Loucy (cell line): ENCODE measurements at regions not wholly inside any gene's neighbourhood (a gene's known extent, or its start where the extent isn't known, plus 50 kb on each side); places are given as distances from the start of the nearest gene placed in this dataset.

Experiments used
- H2AFZ ChIP-seq: fragments of 200-600 bp; sonication (generic); 2 replicates; pipeline ENCODE4 v1.6.0; 2016; ENCODE audit warnings: antibody characterized with exemption, mild to moderate bottlenecking, low read length, moderate library complexity
- H3F3A ChIP-seq: fragments of 200-600 bp; 2 replicates; pipeline ENCODE4 v1.6.0; 2016; ENCODE audit warnings: antibody characterized with exemption, low read depth, mild to moderate bottlenecking
- H3K27me3 ChIP-seq: fragments of 200-600 bp; sonication (generic); 2 replicates; pipeline ENCODE4 v1.6.1; 2014; ENCODE audit warnings: low read length, mild to moderate bottlenecking; ENCODE audit not compliant: insufficient read depth, poor library complexity, severe bottlenecking
- H3K36me3 ChIP-seq: fragments of 200-600 bp; sonication (generic); 2 replicates; pipeline ENCODE4 v1.6.1; 2016; ENCODE audit warnings: low read length; ENCODE audit not compliant: insufficient read depth
- H3K4me1 ChIP-seq: fragments of 200-600 bp; sonication (generic); 2 replicates; pipeline ENCODE4 v1.5.1; 2014; ENCODE audit warnings: low read length, mild to moderate bottlenecking; ENCODE audit not compliant: insufficient read depth, poor library complexity, severe bottlenecking
- H3K4me2 ChIP-seq: fragments of 200-600 bp; sonication (generic); 2 replicates; pipeline ENCODE4 v1.6.0; 2014; ENCODE audit warnings: antibody characterized with exemption, low read length, low read depth, mild to moderate bottlenecking; ENCODE audit not compliant: poor library complexity, severe bottlenecking
- H3K4me3 ChIP-seq: fragments of 200-600 bp; sonication (generic); 2 replicates; pipeline ENCODE4 v1.5.1; 2014; ENCODE audit warnings: low read length, mild to moderate bottlenecking, mixed read lengths; ENCODE audit not compliant: poor library complexity, severe bottlenecking
- H3K79me2 ChIP-seq: fragments of 200-600 bp; sonication (generic); 2 replicates; pipeline ENCODE4 v1.6.1; 2014; ENCODE audit warnings: low read length; ENCODE audit not compliant: insufficient read depth
- H3K9ac ChIP-seq: fragments of 200-600 bp; sonication (generic); 2 replicates; pipeline ENCODE4 v1.6.0; 2014; ENCODE audit warnings: mild to moderate bottlenecking, low read depth, low read length, moderate library complexity; ENCODE audit not compliant: poor library complexity, severe bottlenecking
- H3K9me2 ChIP-seq: fragments of 200-600 bp; sonication (generic); replicated peaks from 2 replicates; pipeline ENCODE4 v1.6.1; 2016; ENCODE audit warnings: low read depth, low read length, mixed read lengths
- H3K9me3 ChIP-seq: fragments of 200-600 bp; sonication (generic); 2 replicates; pipeline ENCODE4 v1.6.1; 2014; ENCODE audit warnings: mild to moderate bottlenecking, antibody characterized with exemption, low read length, low read depth; ENCODE audit not compliant: insufficient read depth
- H4K20me1 ChIP-seq: fragments of 200-600 bp; sonication (generic); 2 replicates; pipeline ENCODE4 v1.6.0; 2014; ENCODE audit warnings: antibody characterized with exemption, low read length, mild to moderate bottlenecking; ENCODE audit not compliant: insufficient read depth, poor library complexity, severe bottlenecking
- EZH2phosphoT487 ChIP-seq: fragments of 200-600 bp; IDR thresholded peaks from 2 replicates; pipeline ENCODE4 v1.6.1; 2018; ENCODE audit warnings: antibody characterized with exemption, mild to moderate bottlenecking, moderate library complexity, borderline replicate concordance
- TF ChIP-seq, protein P1 (sequence below): fragments of 200-600 bp; sonication (generic); conservative IDR thresholded peaks from 2 replicates; pipeline ENCODE4 v1.5.1; 2014; ENCODE audit warnings: mild to moderate bottlenecking, antibody characterized with exemption, low read length

GRCh38 chr5:12413585-12413984 is 509.3 kb upstream of the CTNND2 start:
- Histone ChIP-seq H3F3A (no peaks in the 10 kb centered on the region), H3K9ac (no peak overlapping the region), H4K20me1 (no peaks in the 10 kb centered on the region), H3K9me3 (peaks cover 3% of the 10 kb centered on the region; the same call in 1 of the 2 replicates), H3K4me1 (no peaks in the 10 kb centered on the region), H3K79me2 (no peaks in the 10 kb centered on the region), H3K36me3 (no peaks in the 10 kb centered on the region), H3K4me2 (no peak overlapping the region), H3K4me3 (no peak overlapping the region), H3K27me3 (no peaks in the 10 kb centered on the region), H3K9me2 (no peaks in the 10 kb centered on the region), H2AFZ (no peak overlapping the region)
- TF ChIP-seq EZH2phosphoT487: no peak
- TF ChIP-seq, protein P1, sequence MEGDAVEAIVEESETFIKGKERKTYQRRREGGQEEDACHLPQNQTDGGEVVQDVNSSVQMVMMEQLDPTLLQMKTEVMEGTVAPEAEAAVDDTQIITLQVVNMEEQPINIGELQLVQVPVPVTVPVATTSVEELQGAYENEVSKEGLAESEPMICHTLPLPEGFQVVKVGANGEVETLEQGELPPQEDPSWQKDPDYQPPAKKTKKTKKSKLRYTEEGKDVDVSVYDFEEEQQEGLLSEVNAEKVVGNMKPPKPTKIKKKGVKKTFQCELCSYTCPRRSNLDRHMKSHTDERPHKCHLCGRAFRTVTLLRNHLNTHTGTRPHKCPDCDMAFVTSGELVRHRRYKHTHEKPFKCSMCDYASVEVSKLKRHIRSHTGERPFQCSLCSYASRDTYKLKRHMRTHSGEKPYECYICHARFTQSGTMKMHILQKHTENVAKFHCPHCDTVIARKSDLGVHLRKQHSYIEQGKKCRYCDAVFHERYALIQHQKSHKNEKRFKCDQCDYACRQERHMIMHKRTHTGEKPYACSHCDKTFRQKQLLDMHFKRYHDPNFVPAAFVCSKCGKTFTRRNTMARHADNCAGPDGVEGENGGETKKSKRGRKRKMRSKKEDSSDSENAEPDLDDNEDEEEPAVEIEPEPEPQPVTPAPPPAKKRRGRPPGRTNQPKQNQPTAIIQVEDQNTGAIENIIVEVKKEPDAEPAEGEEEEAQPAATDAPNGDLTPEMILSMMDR: no peak

DNA sequence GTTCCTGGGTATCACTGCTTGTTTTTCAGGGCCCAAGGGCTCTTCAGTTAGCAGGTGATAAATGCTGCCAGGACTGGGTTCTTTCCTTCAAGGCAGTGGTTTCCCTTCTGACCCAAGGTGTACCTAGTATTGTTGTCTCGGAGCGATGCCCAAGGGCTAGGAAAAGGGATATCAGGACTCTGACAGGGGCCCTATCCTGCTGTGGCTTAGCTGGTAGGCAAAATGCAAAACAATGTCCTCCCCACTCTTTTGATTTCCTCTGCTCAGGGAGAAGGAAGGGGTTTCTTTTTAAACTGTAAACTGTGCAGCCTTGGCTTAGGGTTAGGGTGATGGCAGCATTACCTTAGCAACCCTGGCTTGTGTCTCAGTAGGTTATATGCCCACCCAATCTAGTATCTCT is 508.8 kb upstream of the CTNND2 start:
- no peak overlapping the region for H2AFZ ChIP-seq
- TF ChIP-seq, protein P1: no peak
- TF ChIP-seq EZH2phosphoT487: no peak

DNA sequence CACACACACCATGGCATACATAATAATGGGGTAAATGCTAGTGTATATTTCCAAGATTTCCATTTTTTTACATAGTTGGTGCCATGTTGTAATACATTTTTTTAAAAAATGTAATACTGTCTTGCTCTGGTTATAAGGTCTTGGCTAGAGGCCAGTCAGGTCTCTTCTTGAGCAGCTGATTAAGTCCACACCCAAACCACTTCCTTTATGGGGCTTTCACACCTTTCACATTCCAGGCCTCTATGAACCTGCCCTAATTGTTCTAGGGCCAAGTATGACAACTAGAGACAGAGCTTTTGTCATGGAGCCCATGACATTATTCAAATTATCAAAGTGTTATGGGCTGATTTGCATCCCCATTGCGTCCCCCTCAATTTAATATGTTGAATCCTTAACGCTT is 495.6 kb upstream of the CTNND2 start:
- Histone ChIP-seq H3K36me3 (no peaks in the 10 kb centered on the region), H2AFZ (no peak overlapping the region), H3F3A (no peaks in the 10 kb centered on the region), H3K9me2 (no peaks in the 10 kb centered on the region), H3K4me2 (no peak overlapping the region), H3K79me2 (no peaks in the 10 kb centered on the region), H3K9ac (no peak overlapping the region), H3K9me3 (no peaks in the 10 kb centered on the region), H3K27me3 (no peaks in the 10 kb centered on the region), H3K4me3 (no peak overlapping the region), H4K20me1 (no peaks in the 10 kb centered on the region), H3K4me1 (no peaks in the 10 kb centered on the region)
- TF ChIP-seq, protein P1: no peak
- TF ChIP-seq EZH2phosphoT487: no peak

More for the DNA sequence above, 508.8 kb upstream of the CTNND2 start:
- peaks cover 3% of the 10 kb centered on the region; the same call in 1 of the 2 replicates for H3K9me3 ChIP-seq
- H4K20me1 ChIP-seq: no peaks in the 10 kb centered on the region
- H3K27me3 ChIP-seq: no peaks in the 10 kb centered on the region
- H3F3A ChIP-seq: no peaks in the 10 kb centered on the region
- no peaks in the 10 kb centered on the region for H3K9me2 ChIP-seq
- no peak overlapping the region for H3K4me3 ChIP-seq
- H3K79me2 ChIP-seq: no peaks in the 10 kb centered on the region
- no peak overlapping the region for H3K9ac ChIP-seq
- H3K4me1 ChIP-seq: no peaks in the 10 kb centered on the region
- no peak overlapping the region for H3K4me2 ChIP-seq
- no peaks in the 10 kb centered on the region for H3K36me3 ChIP-seq
